Suprapubic skin (tissue), 4 donors: ENCODE measurements at regions not wholly inside any gene's neighbourhood (a gene's known extent, or its start where the extent isn't known, plus 50 kb on each side); places are given as distances from the start of the nearest gene placed in this dataset.

Experiments used
- DNase-seq, 2 donors: peaks; one replicate each; pipeline ENCODE4 v3.0.0-alpha.2; 2019; ENCODE audit warnings: low spot score in 2 of 2
- H3K27ac ChIP-seq: fragments of 200-600 bp; sonication (generic); one replicate; pipeline ENCODE4 v1.5.1; 2019
- H3K27me3 ChIP-seq: fragments of 200-600 bp; sonication (generic); one replicate; pipeline ENCODE4 v1.5.1; 2019
- H3K36me3 ChIP-seq: fragments of 200-600 bp; sonication (generic); one replicate; pipeline ENCODE4 v1.5.1; 2019
- H3K4me1 ChIP-seq: fragments of 200-600 bp; sonication (generic); one replicate; pipeline ENCODE4 v1.5.1; 2019
- H3K4me3 ChIP-seq: fragments of 200-600 bp; sonication (generic); one replicate; pipeline ENCODE4 v1.5.1; 2019; ENCODE audit warnings: mild to moderate bottlenecking
- H3K9me3 ChIP-seq: fragments of 200-600 bp; sonication (generic); one replicate; pipeline ENCODE4 v1.5.1; 2019
- EP300 ChIP-seq: sonication (generic); formaldehyde crosslinking; IDR thresholded peaks from one replicate; pipeline ENCODE4 v1.6.1; 2017; ENCODE audit warnings: antibody characterized with exemption
- POLR2A ChIP-seq, 2 donors: fragments of 450-650 bp; IDR thresholded peaks; one replicate each; pipeline ENCODE4 v1.6.1; 2017; ENCODE audit warnings: antibody characterized with exemption in 2 of 2, mild to moderate bottlenecking in 2 of 2, moderate library complexity in 2 of 2
- POLR2AphosphoS5 ChIP-seq, 3 donors: sonication (generic); formaldehyde crosslinking; IDR thresholded peaks; one replicate each; pipeline ENCODE4 v1.6.1; 2017; ENCODE audit warnings: antibody characterized with exemption in 3 of 3
- WGBS: methylation state at CpG from one replicate; pipeline ENCODE4 v1.1.5; 2018; 5-methylcytosine and 5-hydroxymethylcytosine counted together
- TF ChIP-seq, protein P1 (sequence below), 2 donors: fragments of 200-600 bp in 1 of 2; fragments of 450-650 bp in 1 of 2; sonication (generic) in 1 of 2; IDR thresholded peaks; one replicate each; pipeline ENCODE4 v1.5.1; 2016 to 2019; ENCODE audit warnings: antibody characterized with exemption in 2 of 2, mild to moderate bottlenecking in 1 of 2, moderate library complexity in 1 of 2

DNA sequence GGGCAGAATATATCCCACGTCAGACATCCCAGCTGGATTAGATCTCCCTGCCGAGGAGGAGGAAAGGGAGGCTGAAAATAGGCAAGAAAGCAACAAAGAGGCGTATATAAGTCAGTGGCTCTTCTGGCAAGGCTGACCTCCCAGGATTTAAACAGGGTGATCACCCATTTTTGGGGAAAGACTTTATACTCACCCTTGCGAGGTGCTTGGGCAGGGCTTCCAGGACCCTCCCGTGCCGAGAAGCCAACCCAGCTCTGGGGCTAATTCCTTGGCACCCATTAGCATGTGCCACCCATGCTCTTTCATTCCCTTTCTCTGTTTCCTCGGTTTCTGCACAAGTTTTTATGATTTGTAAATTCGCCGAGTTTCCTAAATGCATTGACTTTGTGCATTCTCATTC, 230.2 kb upstream of the IRX2 start:
- no peak for DNase-seq
- H3K27ac ChIP-seq: no peak overlapping the region
- no peaks in the 10 kb centered on the region for H3K4me1 ChIP-seq
- no peaks in the 10 kb centered on the region for H3K36me3 ChIP-seq
- no peak overlapping the region for H3K4me3 ChIP-seq
- no peaks in the 10 kb centered on the region for H3K9me3 ChIP-seq
- TF ChIP-seq, protein P1, sequence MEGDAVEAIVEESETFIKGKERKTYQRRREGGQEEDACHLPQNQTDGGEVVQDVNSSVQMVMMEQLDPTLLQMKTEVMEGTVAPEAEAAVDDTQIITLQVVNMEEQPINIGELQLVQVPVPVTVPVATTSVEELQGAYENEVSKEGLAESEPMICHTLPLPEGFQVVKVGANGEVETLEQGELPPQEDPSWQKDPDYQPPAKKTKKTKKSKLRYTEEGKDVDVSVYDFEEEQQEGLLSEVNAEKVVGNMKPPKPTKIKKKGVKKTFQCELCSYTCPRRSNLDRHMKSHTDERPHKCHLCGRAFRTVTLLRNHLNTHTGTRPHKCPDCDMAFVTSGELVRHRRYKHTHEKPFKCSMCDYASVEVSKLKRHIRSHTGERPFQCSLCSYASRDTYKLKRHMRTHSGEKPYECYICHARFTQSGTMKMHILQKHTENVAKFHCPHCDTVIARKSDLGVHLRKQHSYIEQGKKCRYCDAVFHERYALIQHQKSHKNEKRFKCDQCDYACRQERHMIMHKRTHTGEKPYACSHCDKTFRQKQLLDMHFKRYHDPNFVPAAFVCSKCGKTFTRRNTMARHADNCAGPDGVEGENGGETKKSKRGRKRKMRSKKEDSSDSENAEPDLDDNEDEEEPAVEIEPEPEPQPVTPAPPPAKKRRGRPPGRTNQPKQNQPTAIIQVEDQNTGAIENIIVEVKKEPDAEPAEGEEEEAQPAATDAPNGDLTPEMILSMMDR (IDR thresholded peaks at IDR 0.05): no peak
- no peak for TF ChIP-seq POLR2A (IDR thresholded peaks at IDR 0.05)
- no peak for TF ChIP-seq POLR2AphosphoS5 (IDR thresholded peaks at IDR 0.05)
- WGBS: 69% methylated on average over 9 of the region's 9 CpGs
- no peaks in the 10 kb centered on the region for H3K27me3 ChIP-seq

DNA sequence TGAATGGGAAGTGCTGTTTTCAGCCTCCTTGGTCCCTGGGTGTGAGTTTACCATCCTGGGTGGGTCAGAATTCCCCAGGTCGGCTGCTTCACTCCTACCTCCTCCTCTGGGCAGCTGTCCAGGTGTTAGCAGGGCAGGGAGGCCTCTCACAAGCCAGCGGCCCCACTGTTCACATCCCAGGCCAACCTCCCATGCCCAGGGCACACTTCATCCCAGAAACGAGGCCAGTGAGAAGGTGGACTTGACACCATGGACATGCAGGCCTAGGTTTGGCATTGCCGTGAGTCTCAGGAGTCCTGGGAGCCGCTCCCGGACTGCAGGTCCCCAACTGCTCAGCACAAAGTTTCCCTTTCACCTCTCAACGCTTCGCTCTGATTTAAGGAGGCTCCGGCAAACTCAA, 229.6 kb upstream of the IRX2 start:
- no peak overlapping the region for H3K4me3 ChIP-seq
- no peaks in the 10 kb centered on the region for H3K9me3 ChIP-seq
- H3K27ac ChIP-seq: no peak overlapping the region
- H3K36me3 ChIP-seq: no peaks in the 10 kb centered on the region
- 81% methylated on average over 9 of the region's 9 CpGs for WGBS
- no peaks in the 10 kb centered on the region for H3K4me1 ChIP-seq
- no peaks in the 10 kb centered on the region for H3K27me3 ChIP-seq
- DNase-seq: no peak
- TF ChIP-seq POLR2AphosphoS5 (IDR thresholded peaks at IDR 0.05): no peak
- TF ChIP-seq POLR2A (IDR thresholded peaks at IDR 0.05): no peak
- TF ChIP-seq, protein P1 (IDR thresholded peaks at IDR 0.05): no peak
- TF ChIP-seq EP300: no peak

- Histone ChIP-seq H3K4me3 (no peak overlapping the region), H3K36me3 (no peaks in the 10 kb centered on the region), H3K4me1 (no peaks in the 10 kb centered on the region), H3K27ac (no peak overlapping the region), H3K27me3 (no peaks in the 10 kb centered on the region), H3K9me3 (no peaks in the 10 kb centered on the region)
- DNase-seq: no peak
- 38% methylated on average over 2 of the region's 2 CpGs for WGBS
- TF ChIP-seq EP300 (no peak), POLR2AphosphoS5 (IDR thresholded peaks at IDR 0.05) (no peak), POLR2A (IDR thresholded peaks at IDR 0.05) (no peak)
- TF ChIP-seq, protein P1 (IDR thresholded peaks at IDR 0.05): no peak
Observed at GRCh38 chr5:2960294-2960693, 208.8 kb upstream of the IRX2 start.

GRCh38 chr5:2958976-2959375, 207.5 kb upstream of the IRX2 start:
- H3K27ac ChIP-seq: no peak overlapping the region
- H3K4me1 ChIP-seq: no peaks in the 10 kb centered on the region
- no peaks in the 10 kb centered on the region for H3K9me3 ChIP-seq
- 86% methylated on average over 2 of the region's 2 CpGs for WGBS
- no peak for TF ChIP-seq POLR2A (IDR thresholded peaks at IDR 0.05)
- no peak for TF ChIP-seq EP300
- no peaks in the 10 kb centered on the region for H3K36me3 ChIP-seq
- H3K27me3 ChIP-seq: no peaks in the 10 kb centered on the region
- H3K4me3 ChIP-seq: no peak overlapping the region
- no peak for DNase-seq

DNA sequence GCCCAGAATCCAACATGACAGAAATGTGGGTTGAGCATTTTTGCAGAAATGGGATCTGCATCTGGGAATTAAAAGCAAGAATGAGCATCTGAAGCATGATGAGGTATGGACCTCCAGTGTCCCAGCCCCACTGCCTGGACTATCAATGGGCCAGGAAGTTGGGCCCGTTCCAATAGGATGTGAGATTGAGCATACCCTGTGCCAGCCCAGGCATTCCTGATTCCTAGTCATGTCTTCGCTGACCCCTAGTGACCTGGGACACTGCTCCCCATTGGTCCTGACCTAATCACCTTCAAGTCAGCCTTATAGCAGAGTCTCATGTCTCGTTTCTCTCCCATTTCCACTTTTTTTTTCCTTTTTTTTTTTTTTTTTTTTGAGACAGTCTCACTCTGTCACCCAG, 197.4 kb upstream of the IRX2 start:
- Histone ChIP-seq H3K4me1 (no peaks in the 10 kb centered on the region), H3K9me3 (no peaks in the 10 kb centered on the region), H3K27ac (no peak overlapping the region), H3K27me3 (no peaks in the 10 kb centered on the region), H3K4me3 (no peak overlapping the region), H3K36me3 (no peaks in the 10 kb centered on the region)
- DNase-seq: no peak
- 78% methylated on average over 3 of the region's 3 CpGs for WGBS
- TF ChIP-seq POLR2A (IDR thresholded peaks at IDR 0.05): no peak
- TF ChIP-seq, protein P1 (IDR thresholded peaks at IDR 0.05): no peak
- TF ChIP-seq POLR2AphosphoS5 (IDR thresholded peaks at IDR 0.05): no peak
- no peak for TF ChIP-seq EP300

DNA sequence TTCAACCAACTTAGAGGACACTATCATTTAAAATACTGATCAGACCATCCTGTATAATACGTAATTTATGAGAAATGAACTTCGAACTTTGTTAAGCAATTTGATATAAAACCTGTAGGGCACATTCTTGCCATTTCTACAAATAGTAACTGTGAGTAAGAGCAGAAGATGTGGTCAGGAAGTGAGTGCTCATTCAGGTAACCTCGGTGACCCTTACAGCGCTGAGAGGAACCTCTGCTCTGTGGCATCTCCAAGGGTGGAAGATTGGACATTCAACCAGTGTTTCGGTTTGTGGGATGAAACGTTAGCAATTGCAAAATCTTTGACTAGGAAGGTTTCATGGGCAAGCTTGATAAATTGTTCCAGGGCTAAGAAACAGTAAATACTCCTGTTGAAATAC, 194.8 kb upstream of the IRX2 start:
- no peak for TF ChIP-seq POLR2A (IDR thresholded peaks at IDR 0.05)
- no peak for TF ChIP-seq EP300
- TF ChIP-seq POLR2AphosphoS5 (IDR thresholded peaks at IDR 0.05): no peak
- TF ChIP-seq, protein P1 (IDR thresholded peaks at IDR 0.05): no peak
- Histone ChIP-seq H3K27me3 (no peaks in the 10 kb centered on the region), H3K4me1 (no peaks in the 10 kb centered on the region), H3K4me3 (no peak overlapping the region), H3K9me3 (no peaks in the 10 kb centered on the region), H3K27ac (no peak overlapping the region), H3K36me3 (no peaks in the 10 kb centered on the region)
- WGBS: 70% methylated on average over 6 of the region's 6 CpGs
- no peak for DNase-seq
